ENCODE measurements at regions not wholly inside any gene's neighbourhood (a gene's known extent, or its start where the extent isn't known, plus 50 kb on each side); places are given as distances from the start of the nearest gene placed in this dataset.

DNA sequence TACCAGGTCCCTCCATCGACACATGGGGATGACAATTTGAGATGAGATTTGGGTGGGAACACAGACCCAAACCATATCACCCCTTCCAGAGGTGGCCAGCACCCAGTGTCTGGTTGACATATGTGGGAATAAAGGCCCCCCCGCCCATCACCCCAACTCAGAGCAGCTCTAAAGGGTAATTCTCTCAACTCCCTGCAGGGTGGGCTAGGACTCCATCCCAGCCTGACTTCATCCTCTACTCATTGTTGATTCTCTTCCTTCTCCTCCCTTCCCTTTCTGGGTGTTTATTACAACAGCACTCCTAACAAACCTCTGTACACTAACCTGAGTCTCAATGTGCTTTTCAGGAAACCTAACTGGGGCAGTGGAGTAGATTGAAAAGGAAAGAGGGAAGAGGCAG is 339.9 kb downstream of the ACTL7B start:
- H3K27ac Mint-ChIP-seq = no peak overlapping the region
- TF ChIP-seq, protein P1, sequence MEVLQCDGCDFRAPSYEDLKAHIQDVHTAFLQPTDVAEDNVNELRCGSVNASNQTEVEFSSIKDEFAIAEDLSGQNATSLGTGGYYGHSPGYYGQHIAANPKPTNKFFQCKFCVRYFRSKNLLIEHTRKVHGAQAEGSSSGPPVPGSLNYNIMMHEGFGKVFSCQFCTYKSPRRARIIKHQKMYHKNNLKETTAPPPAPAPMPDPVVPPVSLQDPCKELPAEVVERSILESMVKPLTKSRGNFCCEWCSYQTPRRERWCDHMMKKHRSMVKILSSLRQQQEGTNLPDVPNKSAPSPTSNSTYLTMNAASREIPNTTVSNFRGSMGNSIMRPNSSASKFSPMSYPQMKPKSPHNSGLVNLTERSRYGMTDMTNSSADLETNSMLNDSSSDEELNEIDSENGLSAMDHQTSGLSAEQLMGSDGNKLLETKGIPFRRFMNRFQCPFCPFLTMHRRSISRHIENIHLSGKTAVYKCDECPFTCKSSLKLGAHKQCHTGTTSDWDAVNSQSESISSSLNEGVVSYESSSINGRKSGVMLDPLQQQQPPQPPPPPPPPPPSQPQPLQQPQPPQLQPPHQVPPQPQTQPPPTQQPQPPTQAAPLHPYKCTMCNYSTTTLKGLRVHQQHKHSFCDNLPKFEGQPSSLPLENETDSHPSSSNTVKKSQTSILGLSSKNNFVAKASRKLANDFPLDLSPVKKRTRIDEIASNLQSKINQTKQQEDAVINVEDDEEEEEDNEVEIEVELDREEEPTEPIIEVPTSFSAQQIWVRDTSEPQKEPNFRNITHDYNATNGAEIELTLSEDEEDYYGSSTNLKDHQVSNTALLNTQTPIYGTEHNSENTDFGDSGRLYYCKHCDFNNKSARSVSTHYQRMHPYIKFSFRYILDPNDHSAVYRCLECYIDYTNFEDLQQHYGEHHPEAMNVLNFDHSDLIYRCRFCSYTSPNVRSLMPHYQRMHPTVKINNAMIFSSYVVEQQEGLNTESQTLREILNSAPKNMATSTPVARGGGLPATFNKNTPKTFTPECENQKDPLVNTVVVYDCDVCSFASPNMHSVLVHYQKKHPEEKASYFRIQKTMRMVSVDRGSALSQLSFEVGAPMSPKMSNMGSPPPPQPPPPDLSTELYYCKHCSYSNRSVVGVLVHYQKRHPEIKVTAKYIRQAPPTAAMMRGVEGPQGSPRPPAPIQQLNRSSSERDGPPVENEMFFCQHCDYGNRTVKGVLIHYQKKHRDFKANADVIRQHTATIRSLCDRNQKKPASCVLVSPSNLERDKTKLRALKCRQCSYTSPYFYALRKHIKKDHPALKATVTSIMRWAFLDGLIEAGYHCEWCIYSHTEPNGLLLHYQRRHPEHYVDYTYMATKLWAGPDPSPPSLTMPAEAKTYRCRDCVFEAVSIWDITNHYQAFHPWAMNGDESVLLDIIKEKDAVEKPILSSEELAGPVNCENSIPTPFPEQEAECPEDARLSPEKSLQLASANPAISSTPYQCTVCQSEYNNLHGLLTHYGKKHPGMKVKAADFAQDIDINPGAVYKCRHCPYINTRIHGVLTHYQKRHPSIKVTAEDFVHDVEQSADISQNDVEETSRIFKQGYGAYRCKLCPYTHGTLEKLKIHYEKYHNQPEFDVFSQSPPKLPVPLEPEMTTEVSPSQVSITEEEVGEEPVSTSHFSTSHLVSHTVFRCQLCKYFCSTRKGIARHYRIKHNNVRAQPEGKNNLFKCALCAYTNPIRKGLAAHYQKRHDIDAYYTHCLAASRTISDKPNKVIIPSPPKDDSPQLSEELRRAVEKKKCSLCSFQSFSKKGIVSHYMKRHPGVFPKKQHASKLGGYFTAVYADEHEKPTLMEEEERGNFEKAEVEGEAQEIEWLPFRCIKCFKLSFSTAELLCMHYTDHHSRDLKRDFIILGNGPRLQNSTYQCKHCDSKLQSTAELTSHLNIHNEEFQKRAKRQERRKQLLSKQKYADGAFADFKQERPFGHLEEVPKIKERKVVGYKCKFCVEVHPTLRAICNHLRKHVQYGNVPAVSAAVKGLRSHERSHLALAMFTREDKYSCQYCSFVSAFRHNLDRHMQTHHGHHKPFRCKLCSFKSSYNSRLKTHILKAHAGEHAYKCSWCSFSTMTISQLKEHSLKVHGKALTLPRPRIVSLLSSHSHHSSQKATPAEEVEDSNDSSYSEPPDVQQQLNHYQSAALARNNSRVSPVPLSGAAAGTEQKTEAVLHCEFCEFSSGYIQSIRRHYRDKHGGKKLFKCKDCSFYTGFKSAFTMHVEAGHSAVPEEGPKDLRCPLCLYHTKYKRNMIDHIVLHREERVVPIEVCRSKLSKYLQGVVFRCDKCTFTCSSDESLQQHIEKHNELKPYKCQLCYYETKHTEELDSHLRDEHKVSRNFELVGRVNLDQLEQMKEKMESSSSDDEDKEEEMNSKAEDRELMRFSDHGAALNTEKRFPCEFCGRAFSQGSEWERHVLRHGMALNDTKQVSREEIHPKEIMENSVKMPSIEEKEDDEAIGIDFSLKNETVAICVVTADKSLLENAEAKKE (CRISPR knock-in tag; IDR thresholded peaks at IDR 0.05) = no peak
- TF ChIP-seq, protein P2, sequence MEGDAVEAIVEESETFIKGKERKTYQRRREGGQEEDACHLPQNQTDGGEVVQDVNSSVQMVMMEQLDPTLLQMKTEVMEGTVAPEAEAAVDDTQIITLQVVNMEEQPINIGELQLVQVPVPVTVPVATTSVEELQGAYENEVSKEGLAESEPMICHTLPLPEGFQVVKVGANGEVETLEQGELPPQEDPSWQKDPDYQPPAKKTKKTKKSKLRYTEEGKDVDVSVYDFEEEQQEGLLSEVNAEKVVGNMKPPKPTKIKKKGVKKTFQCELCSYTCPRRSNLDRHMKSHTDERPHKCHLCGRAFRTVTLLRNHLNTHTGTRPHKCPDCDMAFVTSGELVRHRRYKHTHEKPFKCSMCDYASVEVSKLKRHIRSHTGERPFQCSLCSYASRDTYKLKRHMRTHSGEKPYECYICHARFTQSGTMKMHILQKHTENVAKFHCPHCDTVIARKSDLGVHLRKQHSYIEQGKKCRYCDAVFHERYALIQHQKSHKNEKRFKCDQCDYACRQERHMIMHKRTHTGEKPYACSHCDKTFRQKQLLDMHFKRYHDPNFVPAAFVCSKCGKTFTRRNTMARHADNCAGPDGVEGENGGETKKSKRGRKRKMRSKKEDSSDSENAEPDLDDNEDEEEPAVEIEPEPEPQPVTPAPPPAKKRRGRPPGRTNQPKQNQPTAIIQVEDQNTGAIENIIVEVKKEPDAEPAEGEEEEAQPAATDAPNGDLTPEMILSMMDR (conservative IDR thresholded peaks at IDR 0.05; ENCODE audit: low read depth in 2 of 2) = peak in 1 of 2 experiments; percentile 59; a peak in 3 of 4 replicates
- no peak for TF ChIP-seq EZH2 (IDR thresholded peaks at IDR 0.05; ENCODE audit: low read depth, unreplicated experiment)
- no peak for TF ChIP-seq CREB1 (CRISPR knock-in tag; IDR thresholded peaks at IDR 0.05; ENCODE audit: low read depth)
- TF ChIP-seq ZNF331 (CRISPR knock-in tag; IDR thresholded peaks at IDR 0.05; ENCODE audit: low read depth) = no peak
- no peak for TF ChIP-seq JUNB (IDR thresholded peaks at IDR 0.05; ENCODE audit: unreplicated experiment)
- H3K36me3 ChIP-seq (ENCODE audit: insufficient read depth) = no peaks in the 10 kb centered on the region
- H3K36me3 Mint-ChIP-seq (ENCODE audit: low read depth) = no peaks in the 10 kb centered on the region
- peaks cover under 1% of the 10 kb centered on the region; the same call in 1 of the 2 replicates for H3K9me2 ChIP-seq (ENCODE audit: insufficient read depth)
- no peak overlapping the region for H3K4me2 ChIP-seq
- H4K20me1 ChIP-seq (replicated peaks; ENCODE audit: insufficient read depth) = no peaks in the 10 kb centered on the region
- DNase-seq (ENCODE audit: low spot score) = peak; percentile 24
- no peak overlapping the region for H3K4me3 ChIP-seq
- no peak overlapping the region for H3K27ac ChIP-seq (ENCODE audit: low read depth)
- no peak overlapping the region for H3K4me3 Mint-ChIP-seq
- H3K4me1 Mint-ChIP-seq = no peaks in the 10 kb centered on the region
- peak; percentile 85 for ATAC-seq
- H3K9me3 Mint-ChIP-seq = no peaks in the 10 kb centered on the region; the same call in 2 of the 3 replicates
- H2AFZ ChIP-seq = peak overlapping the region; percentile 86; the same call in 1 of the 2 replicates
- H3K79me2 ChIP-seq (replicated peaks; ENCODE audit: insufficient read depth) = no peaks in the 10 kb centered on the region
- no peaks in the 10 kb centered on the region for H3F3A ChIP-seq (replicated peaks; ENCODE audit: low read depth)
- H3K27me3 ChIP-seq (ENCODE audit: insufficient read depth) = no peaks in the 10 kb centered on the region
- no peaks in the 10 kb centered on the region for H3K4me1 ChIP-seq (ENCODE audit: insufficient read depth)
- no peaks in the 10 kb centered on the region for H3K27me3 Mint-ChIP-seq (ENCODE audit: insufficient read depth, low read depth, poor library complexity)

All from GM23338 (cell line).